ENCODE measurements at regions not wholly inside any gene's neighbourhood (a gene's known extent, or its start where the extent isn't known, plus 50 kb on each side); places are given as distances from the start of the nearest gene placed in this dataset.
"Not testable (repeated sequence)": the region's sequence is repeated elsewhere in the genome, so short reads cannot be mapped to it uniquely, and the experiment has no call there.

GRCh38 chr6:137305691-137306090 is 86.5 kb upstream of the IFNGR1 start:
- DNase-seq, result no peak

- DNase-seq, result no peak
Measured at GRCh38 chr6:137304020-137304780, 85.0 kb upstream of the IFNGR1 start.

- no peak for DNase-seq
Measured at GRCh38 chr6:137303441-137303840, 84.3 kb upstream of the IFNGR1 start.

- DNase-seq, result no peak
Measured at GRCh38 chr6:137299681-137300080, 80.5 kb upstream of the IFNGR1 start.

- no peak for DNase-seq
Measured at GRCh38 chr6:137297887-137298286, 78.7 kb upstream of the IFNGR1 start.

GRCh38 chr6:137292326-137292725 is 73.1 kb upstream of the IFNGR1 start:
- not testable (repeated sequence) for DNase-seq

- peak; percentile 12 for DNase-seq
Measured at GRCh38 chr6:137291441-137291840, 72.3 kb upstream of the IFNGR1 start.

GRCh38 chr6:137290601-137291261 is 71.5 kb upstream of the IFNGR1 start:
- no peak for DNase-seq

- DNase-seq, result no peak
Measured at GRCh38 chr6:137286916-137287315, 67.7 kb upstream of the IFNGR1 start.

- no peak for DNase-seq
Measured at GRCh38 chr6:137286368-137286767, 67.2 kb upstream of the IFNGR1 start.

GRCh38 chr6:137284811-137285110 is 65.6 kb upstream of the IFNGR1 start:
- no peak for DNase-seq

- DNase-seq, result no peak
Measured at GRCh38 chr6:137283940-137284810, 65.0 kb upstream of the IFNGR1 start.

- no peak for DNase-seq
Measured at GRCh38 chr6:137283080-137283479, 63.9 kb upstream of the IFNGR1 start.

GRCh38 chr6:137282254-137282653 is 63.1 kb upstream of the IFNGR1 start:
- no peak for DNase-seq

GRCh38 chr6:137279279-137279678 is 60.1 kb upstream of the IFNGR1 start:
- not testable (repeated sequence) for DNase-seq

- no peak for DNase-seq
Measured at GRCh38 chr6:137277971-137278637, 58.9 kb upstream of the IFNGR1 start.

GRCh38 chr6:137272403-137272802 is 53.2 kb upstream of the IFNGR1 start:
- DNase-seq, result no peak

GRCh38 chr6:137271245-137272183 is 52.3 kb upstream of the IFNGR1 start:
- peak; percentile 59 for DNase-seq

GRCh38 chr6:137269803-137270202 is 50.6 kb upstream of the IFNGR1 start:
- no peak for DNase-seq

GRCh38 chr6:137269347-137269746 is 50.2 kb upstream of the IFNGR1 start:
- DNase-seq, result peak; percentile 23

Data from CD4-positive, alpha-beta T cell treated with Interleukin-10 for 1 hour (primary cell).